GM12872 (cell line): ENCODE measurements at regions not wholly inside any gene's neighbourhood (a gene's known extent, or its start where the extent isn't known, plus 50 kb on each side); places are given as distances from the start of the nearest gene placed in this dataset.

Experiments
- CTCF ChIP-seq: IDR thresholded peaks from 3 replicates; pipeline ENCODE4 v1.5.1; 2011; ENCODE audit warnings: low read depth, mild to moderate bottlenecking, low read length, moderate library complexity; ENCODE audit not compliant: insufficient read depth

- no peak for TF ChIP-seq CTCF
These were observed 69.0 kb downstream of the KIF2B start for GRCh38 chr17:53891726-53892125.

- TF ChIP-seq CTCF: no peak
These were observed 69.5 kb downstream of the KIF2B start for GRCh38 chr17:53892222-53892621.

- no peak for TF ChIP-seq CTCF
These were observed 71.9 kb downstream of the KIF2B start for GRCh38 chr17:53894591-53894990.

- TF ChIP-seq CTCF: no peak
These were observed 73.3 kb downstream of the KIF2B start for GRCh38 chr17:53896047-53896446.

GRCh38 chr17:53900951-53901350 lies 78.2 kb downstream of the KIF2B start:
- no peak for TF ChIP-seq CTCF

GRCh38 chr17:53907435-53907834 lies 84.7 kb downstream of the KIF2B start:
- no peak for TF ChIP-seq CTCF

- no peak for TF ChIP-seq CTCF
These were observed 87.1 kb downstream of the KIF2B start for GRCh38 chr17:53909802-53910201.

GRCh38 chr17:53912117-53912516 lies 89.4 kb downstream of the KIF2B start:
- TF ChIP-seq CTCF: no peak
